CD4-positive, alpha-beta T cell treated with Interferon gamma for 1 hour (primary cell): ENCODE measurements at regions not wholly inside any gene's neighbourhood (a gene's known extent, or its start where the extent isn't known, plus 50 kb on each side); places are given as distances from the start of the nearest gene placed in this dataset.

Experiments used
- DNase-seq: peaks from one replicate; pipeline ENCODE4 v3.0.0-alpha.2; 2020

DNA sequence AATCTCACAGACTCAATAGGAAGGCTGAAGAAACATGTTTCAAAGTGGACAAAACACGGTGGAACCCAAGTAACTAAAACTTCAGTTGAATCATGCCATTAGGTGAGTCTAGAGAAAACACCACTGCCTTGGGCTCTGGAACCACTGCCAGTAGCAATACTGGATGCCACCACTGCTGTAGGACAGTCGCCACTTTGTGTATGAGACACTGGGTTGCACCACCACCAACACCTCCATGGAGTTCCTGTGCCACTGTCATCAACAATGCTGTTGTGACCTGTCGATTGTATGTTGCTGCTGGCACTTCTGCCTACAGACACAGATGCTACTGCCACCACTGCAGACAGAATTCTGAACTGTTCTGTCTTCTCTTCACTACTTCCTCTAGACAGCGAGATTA, 686.7 kb downstream of the METTL4 start:
- DNase-seq, result no peak

DNA sequence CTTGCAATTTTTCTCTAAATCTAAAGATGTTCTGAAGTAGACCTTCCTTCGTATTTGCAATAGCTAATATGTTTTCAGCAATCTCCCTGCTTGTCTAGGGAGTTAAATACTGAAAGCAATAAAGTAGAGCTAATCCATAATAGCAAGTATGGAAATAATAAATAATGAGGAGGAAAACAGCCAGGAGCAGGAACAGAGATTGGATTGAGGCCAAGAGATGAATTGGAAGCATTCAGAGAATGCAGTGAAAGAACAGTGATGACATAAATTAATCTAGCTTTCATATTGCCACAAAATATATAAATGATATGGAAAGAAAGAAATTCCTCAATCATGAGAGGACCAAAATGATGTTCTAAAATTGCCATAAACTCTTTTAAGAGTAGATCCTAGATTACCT, 679.7 kb downstream of the METTL4 start:
- no peak for DNase-seq

DNA sequence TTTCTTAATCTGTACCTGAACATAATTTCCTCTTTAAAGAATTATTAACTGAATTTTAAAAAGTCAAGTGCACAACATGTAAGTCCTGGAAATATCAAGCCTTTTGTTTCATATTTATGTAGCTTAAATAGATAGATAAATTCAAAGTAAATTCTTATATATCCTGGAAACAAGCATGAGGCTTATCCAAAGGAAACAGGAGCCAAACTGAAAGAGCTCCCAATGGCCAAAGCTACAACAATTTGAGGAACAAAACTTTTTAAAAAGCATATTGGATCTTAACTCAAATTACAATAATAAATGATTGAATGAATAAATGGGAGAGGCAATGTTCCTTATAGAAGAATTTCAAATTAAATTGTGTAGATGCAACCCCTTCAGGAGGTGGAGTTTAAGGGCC, 679.1 kb downstream of the METTL4 start:
- no peak for DNase-seq

DNA sequence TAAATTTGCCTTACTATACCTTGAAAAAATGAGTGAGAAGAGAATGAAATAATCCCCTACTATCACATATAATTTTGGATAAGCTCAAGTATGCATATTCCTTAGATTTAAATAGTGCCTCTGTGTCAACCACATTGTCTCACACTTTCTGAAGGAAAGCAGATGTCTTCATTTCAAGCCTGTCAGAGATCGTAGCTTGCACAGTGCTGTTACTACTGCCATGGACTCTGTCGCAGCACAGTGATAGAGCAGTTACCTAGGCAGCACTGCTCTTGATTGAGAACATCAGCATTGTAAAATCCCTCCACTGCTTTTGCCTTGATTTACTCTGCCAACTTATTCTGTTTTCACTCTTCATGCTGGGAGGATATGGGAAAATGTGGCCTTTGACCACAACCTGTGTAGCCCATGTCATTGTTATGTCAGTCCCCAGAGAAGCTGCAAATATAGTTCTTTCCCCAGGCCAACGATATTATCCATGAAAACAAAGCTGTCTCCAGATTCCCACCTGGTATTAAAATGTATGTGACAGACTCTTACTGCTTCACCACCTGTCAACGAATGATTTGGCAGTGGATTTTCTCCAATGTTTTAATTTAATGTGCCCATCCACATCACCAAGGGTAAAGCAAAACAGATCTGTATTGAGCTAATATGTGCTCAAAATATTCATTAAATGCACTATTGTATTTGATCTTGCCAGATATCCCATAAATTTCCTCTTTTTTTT, 675.7 kb downstream of the METTL4 start:
- no peak for DNase-seq

GRCh38 chr18:1906421-1906820, 664.9 kb downstream of the METTL4 start:
- DNase-seq, result no peak

GRCh38 chr18:1907470-1908206, 663.7 kb downstream of the METTL4 start:
- no peak for DNase-seq

- no peak for DNase-seq
Observed at GRCh38 chr18:1914489-1914888, 656.8 kb downstream of the METTL4 start.

DNA sequence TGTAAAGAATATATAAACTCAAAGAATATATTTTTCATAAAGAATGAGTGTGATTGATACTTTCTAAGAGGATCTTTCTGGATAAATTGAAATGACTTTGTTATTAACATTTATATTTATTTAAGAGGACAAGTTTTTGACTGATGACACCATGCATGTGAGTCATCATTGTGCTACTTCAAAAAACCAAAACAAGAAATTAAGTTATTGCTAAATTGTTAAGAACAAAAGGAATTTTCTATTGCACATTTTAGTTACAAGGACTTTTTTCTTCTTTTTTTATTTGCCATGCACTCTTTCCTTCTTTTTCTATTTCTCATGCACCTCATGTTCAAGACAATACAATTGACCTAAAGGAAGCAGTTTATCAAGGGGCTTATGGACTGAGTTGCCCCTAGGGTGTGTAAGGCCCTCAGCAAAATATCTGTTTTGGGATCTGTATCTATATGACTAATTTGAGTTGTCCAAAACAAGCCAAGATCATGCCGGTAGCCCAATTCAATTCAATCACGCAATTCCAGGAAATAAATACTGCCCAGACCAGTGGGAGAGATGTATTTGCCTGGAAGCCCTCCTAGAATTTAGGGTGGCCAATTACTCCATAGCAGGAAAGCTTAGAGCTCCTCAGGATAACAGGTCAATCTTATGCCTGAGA, 654.3 kb downstream of the METTL4 start:
- no peak for DNase-seq

DNA sequence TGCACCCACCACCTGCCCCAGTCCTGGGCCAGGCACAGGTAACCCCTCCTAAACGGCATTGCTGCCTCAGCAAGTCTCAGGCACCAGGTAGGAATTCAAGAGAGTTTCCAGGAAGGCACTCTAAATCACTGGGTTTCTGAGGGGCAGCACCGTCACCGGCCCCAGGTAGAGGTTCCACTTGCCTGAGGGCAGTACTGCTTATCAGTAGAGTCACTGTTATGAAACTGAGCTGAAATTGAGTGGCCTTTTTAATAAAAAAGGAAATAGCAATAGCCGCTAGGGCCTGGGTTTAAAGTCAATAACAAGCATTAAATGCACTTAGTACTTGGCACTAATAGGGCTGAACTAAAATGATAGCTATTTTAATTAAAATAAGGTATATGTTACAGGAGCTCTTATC, 653.7 kb downstream of the METTL4 start:
- no peak for DNase-seq

GRCh38 chr18:1922066-1922465, 649.2 kb downstream of the METTL4 start:
- no peak for DNase-seq

GRCh38 chr18:1928711-1929110, 642.6 kb downstream of the METTL4 start:
- no peak for DNase-seq

DNA sequence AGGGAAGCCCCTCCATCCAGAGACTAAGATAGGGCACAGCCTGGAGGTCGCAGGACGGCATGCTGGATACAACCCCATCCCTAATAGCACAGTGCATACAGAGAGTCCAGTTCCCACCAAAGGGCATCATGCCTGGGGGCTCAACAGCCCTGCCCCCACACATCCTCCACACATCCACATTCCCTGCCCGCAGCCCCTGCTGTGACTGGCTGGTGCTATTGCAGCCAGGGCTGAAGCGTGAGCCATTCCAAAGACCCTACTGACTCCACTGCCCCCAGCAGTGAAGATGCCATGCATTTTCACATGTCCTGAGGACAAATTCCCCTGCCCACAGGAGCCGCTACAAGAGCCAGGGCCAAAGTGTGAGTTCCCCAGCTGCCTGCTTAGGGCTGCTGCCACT, 641.6 kb downstream of the METTL4 start:
- DNase-seq, result no peak

DNA sequence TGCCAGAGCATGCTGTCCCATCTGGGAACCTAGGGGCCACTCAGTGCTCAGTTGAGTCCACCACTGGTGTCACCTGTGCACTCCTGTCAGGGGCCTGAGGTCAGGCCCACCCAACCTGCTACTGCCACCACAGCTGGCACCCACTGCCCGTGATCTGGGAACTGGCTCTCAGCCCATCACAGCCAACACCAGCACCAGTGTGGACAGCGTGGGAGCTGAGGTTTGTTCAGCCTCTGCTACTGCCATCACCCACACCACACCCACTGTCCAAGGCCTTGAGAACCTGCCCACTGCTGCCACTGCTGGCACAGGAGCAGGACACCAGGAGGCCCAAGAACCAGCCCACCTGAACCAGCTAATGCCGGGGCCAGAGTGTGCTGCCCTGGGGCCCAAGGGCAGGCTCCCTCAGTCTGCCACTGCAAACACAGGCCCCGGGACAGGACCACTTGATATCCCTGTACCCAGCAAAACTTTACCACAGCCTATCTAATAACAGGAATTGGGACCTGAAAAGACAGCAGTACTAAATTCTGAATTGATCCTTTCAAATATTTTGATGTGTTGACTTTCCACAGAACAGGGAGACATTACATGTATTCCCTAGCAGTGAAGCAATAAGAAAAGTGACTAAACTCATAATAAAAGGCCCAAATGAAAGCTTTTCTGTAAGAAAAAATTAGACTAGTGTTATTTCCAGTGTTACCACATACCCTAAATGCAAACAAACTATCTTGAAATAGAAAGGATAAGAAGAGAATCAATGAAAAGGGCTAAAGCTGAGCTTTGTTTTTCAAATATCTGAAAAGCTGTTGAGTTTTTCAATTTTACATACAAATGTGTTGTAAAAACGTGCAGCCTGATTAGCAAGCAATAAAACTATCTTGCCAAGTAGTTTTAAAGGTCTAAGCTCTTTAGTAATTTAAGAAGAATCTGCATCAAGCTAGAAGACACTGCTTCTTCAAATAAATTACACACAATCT, 640.7 kb downstream of the METTL4 start:
- no peak for DNase-seq

DNA sequence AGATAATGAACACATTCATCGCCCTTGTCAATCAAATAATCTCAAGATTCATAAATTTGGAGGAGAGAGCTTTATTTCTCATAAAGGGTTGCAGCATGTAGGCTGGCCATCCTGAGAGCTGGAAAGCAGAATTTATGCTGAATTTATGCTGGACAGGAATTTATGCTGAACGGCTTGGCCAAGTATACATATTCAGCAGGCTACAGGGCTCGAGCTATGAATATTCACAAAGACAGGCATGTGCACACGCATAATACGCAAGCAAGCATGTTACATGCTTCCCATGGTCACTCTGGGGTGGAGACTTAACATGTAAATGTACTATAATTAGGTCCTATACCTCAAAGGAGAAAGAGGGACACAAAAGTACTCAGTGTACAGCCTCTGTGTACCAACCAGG, 618.8 kb downstream of the METTL4 start:
- no peak for DNase-seq

- no peak for DNase-seq
Observed at GRCh38 chr18:1954583-1955312, 616.6 kb downstream of the METTL4 start.

- no peak for DNase-seq
Observed at GRCh38 chr18:1958798-1959197, 612.5 kb downstream of the METTL4 start.

DNA sequence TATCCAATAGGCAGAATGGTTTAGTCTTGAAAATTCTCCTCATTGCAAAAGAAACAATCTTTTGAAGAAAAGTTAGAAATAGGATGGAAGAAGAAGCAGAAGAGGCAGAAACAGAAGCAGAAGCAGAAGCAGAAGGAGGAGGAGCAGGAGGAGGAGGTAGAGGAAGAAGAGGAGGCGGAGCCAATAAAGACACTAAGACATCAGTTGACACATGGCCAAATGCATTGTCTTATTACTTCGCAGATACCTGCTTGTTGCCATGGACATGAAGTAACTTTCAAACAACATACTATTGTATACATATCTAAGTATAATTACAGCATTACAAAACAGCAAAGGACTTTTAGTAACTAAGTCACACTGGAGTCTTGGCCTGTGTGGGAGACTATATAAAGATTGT, 606.3 kb downstream of the METTL4 start:
- DNase-seq, result no peak

GRCh38 chr18:1965541-1965940, 605.8 kb downstream of the METTL4 start:
- no peak for DNase-seq

DNA sequence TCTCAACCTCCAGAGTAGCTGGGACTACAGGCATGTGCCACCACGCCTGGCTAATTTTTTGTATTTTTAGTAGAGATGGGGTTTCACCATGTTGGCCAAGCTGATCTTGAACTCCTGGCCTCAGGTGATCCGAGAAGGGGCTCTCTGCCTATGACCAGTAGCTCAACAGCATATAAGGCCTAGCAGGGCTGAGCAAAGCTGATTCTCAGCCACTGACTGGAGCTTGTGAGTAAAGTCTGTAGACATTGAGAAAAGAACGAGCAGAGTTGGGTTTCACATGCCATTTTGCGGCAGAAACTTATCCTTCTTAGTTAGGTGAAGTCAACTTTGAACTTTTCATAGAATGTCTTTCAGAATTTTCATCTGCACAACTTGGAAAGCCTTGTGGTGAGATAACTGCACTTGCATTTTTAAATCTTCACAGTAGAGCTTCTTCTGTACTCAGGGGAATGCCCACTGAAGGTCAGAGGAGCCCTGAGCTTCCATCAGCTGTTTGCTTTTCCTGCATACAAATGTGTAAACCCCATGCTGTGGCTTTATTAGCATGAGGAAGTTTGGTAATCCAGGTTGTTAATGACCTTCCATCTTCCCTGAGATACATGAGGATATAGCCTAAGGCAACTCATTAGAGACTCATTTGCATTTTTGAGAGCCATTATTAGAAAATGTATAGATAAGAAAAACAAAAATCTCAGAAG, 602.4 kb downstream of the METTL4 start:
- DNase-seq, result no peak

DNA sequence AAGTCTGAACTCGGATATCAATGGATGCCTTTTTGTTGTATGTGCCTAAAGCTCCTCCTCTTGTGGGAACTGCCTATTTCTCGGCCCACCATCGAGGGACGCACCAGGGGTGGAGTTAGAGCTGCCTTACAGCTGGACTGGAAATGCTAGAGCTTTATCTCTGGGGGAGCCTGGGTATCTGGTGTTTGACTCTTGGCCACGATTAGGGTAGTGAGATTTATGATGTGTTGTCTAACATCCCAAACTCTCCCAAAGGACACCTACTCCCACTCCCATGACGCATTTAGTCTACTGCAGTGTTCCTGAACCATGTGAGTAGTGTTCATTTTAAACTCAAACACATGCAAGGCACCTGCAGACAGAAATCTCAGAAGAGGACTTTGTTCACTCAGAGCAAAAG, 594.8 kb downstream of the METTL4 start:
- DNase-seq, result no peak

GRCh38 chr18:1982056-1982455, 589.2 kb downstream of the METTL4 start:
- no peak for DNase-seq
